A172 (cell line): ENCODE measurements at regions not wholly inside any gene's neighbourhood (a gene's known extent, or its start where the extent isn't known, plus 50 kb on each side); places are given as distances from the start of the nearest gene placed in this dataset.
A peak's percentile ranks its signal among the peaks of the same experiment; 100 is the strongest.
"Not testable (repeated sequence)": the region's sequence is repeated elsewhere in the genome, so short reads cannot be mapped to it uniquely, and the experiment has no call there.

Experiments used
- DNase-seq: peaks from one replicate; pipeline ENCODE4 v3.0.0-alpha.2; 2015; ENCODE audit warnings: low spot score

DNA sequence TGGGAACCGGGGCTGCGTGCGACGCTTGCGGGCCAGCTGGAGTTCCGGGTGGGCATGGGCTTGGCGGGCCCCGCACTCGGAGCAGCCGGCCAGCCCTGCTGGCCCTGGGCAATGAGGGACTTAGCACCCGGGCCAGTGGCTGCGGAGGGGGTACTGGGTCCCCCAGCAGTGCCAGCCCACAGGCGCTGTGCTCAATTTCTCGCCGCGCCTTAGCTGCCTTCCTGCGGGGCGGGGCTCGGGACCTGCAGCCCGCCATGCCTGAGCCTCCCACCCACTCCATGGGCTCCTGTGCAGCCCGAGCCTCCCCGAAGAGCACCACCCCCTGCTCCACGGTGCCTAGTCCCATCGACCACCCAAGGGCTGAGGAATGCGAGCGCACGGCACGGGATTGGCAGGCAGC, 63.8 kb downstream of the PLXNA1 start:
- DNase-seq: not testable (repeated sequence)

DNA sequence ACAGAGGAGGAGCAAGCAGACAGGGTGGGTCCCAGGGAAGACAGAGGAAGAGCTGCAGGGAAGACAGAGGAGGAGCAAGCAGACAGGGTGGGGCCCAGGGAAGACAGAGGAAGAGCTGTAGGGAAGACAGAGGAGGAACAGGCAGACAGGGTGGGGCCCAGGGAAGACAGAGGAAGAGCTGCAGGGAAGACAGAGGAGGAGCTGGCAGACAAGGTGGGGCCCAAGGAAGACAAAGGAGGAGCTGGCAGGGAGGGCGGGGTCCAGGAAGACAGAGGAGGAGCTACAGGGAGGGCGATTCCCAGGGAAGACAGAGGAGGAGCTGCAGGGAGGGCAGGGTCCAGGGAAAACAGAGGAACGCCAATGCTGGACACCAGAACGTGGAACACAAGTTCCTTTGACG, 66.5 kb downstream of the PLXNA1 start:
- DNase-seq: peak; percentile 51

DNA sequence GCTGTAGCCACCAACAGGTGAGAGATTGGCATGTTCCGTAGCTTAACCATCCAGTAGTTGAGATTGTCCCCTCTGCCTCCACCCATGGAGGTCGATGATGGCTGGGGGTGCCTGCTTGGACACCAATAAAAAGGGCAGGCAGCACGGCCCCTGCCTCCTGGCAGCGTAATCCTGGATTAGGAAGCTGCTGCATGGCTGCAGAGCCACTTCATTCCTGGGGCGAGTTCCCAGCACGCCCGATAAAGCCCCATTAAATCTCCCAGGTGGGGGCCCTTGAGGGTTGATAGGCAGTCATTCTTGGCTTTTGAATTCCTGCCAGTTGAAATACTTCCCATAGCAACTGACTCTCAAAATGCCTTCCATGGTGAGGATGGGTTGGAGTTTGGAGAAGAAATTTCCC, 67.8 kb downstream of the PLXNA1 start:
- DNase-seq: no peak

DNA sequence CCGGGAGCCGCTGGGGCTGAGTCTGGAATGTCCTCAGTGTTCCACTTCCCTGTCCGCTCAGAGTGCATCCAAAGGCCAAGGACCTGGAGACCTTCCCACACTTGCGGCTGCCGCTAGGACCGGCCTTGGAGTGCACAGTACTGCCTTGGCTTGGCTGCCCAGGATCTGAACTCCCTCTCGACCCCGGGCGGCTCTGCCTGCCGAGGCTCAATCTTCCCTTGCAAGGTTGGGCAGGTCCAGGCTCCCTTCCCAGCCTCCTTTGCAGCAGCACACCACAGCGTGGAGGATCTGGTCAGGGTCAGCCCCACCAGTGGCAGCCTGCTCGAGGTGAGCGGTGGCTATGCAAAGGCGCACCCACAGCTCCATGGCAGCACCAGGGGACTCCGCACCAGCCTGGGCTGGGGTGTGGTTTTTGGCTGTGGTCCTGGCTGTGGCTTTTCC, 69.2 kb downstream of the PLXNA1 start:
- no peak for DNase-seq

DNA sequence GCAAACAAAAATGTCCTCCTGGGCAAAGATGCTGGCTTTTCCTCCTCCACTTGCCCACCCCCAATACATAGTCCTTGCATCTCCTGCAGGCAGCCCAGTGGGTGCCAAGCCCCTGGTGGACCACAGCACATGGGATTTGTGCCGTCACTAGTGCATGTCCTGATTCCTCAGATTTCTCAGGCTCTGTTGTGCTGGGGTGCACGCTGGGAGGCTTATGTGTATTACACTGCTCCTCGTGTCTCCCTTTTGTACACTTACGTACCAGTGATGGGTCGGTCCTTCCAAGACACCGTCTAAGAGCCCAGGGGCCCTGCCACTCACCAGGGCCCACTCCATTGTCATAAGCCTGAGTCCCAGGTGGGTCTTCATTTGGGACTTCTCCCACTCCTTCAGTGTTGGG, 70.1 kb downstream of the PLXNA1 start:
- no peak for DNase-seq

DNA sequence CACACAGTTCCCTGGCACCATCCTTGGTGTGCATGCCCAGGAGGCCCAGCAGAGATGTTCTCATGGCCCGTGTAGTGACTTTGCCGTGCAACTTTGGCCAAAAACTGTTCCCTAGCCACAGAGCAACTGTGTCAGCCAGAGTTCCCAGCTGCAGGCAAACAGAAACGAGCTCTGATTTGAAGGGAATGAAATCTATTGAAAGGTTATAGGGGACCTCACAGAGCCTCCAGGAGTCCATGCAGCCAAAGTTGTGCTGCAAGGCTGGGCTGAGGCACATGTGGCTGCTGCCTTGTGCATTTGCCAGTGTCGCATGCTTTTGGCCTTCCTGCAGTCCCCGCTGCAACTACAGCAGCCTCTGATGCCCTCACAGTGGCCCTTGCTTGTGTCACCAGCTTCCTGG, 70.5 kb downstream of the PLXNA1 start:
- no peak for DNase-seq

DNA sequence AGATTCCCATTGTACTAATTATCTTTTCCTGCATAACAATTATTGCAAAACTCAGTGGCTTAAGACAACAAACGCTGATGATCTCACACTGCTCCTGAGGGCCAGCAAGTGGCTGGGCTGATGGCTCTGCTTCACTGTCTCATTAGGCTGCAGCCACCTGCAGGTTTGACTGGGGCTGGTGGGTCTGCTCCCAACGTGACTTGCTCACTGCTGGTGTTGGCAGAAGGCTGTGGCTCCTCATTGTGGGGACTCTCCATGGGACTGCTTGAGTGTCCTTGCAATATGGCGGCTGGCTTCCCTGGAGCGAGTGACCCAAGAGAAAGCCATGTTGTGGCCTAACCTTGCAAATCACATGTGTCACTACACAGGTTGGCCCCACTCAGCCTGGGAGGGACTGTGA, 71.1 kb downstream of the PLXNA1 start:
- no peak for DNase-seq

DNA sequence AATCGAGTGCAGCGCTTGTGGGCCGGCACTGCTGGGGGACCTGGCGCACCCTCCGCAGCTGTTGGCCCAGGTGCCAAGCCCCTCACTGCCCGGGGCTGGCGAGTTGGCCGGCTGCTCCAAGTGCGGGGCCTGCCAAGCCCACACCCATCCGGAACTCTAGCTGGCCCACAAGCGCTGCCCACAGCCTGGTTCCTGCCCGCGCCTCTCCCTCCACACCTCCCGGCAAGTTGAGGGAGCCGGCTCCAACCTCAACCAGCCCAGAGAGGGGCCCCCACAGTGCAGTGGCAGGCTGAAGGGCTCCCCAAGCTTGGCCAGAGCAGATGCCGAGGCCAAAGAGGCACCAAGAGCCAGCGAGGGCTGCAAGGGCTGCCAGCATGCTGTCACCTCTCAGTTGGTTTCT, 73.4 kb downstream of the PLXNA1 start:
- DNase-seq: no peak

DNA sequence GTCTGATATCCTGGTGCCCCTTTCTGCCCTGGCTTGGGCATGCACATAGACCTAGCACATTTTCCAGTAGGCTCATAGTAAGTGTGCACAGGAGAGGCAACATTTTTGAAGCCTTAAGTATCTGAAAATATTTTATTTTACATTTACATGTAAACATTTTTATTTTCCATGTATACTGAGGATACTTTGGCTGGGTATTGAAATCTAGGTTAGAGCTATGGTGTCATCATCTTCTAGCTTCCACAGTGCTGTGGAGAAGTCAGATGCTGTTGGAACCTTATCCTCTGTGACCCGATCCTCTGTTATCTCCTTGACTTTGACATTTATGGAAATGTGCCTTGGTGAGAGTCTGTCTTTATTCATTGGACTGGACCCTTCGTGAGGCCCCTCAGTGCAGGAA, 74.1 kb downstream of the PLXNA1 start:
- DNase-seq: no peak

DNA sequence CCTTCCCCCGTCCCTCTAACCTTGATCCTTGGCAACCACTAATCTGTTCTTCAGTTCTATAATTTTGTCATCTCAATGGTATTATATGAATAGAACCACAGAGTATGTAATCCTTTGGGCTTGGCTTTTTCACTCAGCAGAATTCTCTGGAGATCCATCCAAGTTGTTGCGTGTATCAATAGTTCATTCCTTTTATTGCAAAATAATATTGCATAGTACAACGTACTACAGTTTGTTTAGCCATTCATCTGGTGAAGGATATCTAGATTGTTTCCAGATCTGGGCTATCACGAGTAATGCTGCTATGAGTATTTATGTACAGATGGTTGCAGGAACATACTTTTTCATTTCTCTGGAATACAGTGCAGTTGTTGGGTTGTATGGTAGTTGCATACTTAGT, 76.2 kb downstream of the PLXNA1 start:
- no peak for DNase-seq

DNA sequence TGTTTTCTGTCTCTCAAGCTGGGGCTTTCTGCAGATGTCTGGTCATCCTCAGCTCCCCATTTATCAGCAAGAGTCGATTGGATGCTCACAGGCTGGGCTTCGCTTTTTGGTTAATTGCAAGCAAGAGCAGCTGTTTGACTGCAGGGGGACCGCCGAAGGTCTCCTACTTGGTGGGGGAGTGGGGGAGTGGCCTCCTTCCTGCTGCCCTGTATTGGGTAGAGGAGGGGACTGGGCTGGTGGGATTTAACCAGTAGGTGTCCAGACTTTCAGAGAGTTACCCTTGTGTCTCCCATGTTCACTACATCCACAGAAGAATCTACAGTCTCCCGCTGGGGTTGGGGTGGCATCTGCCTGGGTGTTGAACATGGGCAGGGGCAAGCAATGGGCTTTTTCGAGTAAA, 78.7 kb downstream of the PLXNA1 start:
- DNase-seq: no peak

DNA sequence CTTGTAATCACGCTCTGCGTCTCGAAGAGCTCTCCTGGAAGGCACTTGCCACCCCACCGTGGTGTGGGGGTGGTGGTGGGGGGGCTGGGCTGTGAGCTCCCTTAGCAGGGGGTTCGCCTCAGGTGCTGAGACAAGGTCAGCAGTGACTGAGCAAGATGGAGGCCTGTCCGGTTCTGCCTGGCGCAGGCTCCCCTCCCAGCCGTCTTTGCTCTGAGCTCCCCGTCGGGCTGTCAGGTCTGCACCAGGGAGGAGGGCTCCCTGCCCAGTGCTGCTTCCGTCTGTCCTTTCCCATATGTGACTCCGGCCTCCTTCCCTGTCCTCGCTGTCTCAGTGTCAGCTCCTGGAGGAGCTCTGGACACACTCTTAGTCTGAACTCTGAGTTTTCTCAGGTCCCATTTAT, 80.0 kb downstream of the PLXNA1 start:
- no peak for DNase-seq

DNA sequence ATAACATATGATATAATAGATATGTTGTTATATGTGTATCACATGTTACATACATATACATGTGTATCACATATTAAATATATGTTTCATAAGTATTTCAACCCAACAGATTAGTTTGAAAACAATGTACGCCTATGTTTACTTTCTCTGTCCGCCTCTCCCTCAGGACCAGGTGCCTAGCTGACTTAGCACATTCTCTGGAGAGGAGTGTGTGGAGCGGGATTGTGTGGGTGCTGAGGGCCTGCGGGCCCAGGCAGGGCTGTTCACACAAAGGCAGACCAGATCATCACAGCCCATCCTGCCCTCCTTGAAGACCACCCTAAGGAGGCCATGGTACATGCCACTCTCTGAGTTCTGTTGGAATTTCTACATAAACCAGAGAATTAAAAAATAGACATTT, 81.0 kb downstream of the PLXNA1 start:
- DNase-seq: no peak

DNA sequence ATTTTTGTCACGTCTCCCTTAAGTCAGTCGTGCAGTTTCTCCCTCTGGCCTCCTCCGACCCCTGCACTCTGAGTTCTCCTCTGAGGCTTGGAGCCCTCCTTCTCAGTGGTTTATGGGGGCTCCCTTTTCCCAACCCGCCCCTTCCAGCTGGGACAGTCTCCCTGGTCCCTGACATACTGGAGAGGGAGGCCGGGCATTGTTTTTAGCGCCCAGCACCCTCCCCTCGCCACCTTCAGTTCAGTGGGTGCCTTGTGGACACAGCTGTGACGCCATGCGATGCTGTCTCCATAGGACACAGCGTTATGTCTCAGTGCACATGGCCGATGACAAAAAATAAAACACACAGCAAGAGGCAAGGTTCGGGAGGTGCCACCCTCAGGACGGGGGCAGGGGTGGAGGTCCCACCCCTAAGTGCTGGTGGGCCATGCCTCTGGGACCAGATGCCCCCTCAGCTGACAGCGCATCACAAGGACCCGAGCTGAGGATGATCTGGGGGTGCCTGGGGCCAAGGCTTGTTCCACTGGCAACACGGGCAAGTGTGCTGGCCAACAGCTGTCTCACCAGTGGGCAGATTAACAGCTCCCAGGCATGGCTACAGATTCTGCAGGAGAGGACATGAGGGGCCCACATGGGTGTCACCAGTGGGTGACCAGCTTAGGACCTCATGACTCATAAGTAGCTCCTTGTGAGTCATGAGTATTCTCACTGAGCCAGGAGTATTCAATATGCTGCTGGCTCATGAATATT, 81.6 kb downstream of the PLXNA1 start:
- DNase-seq: peak; percentile 66

DNA sequence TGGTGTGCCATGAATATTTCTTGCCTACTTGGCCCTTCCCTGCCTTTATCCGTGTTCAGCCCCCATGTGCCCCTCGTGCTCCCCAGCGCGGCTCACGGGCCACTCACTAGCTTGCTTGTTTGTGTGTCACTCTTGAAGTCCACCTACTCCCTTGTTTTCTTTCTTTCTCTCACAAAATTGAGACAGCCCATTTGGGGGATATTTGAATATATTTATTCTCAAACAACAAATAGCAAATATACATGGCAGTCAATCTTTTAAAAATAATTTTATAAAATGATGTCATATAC, 82.2 kb downstream of the PLXNA1 start:
- no peak for DNase-seq

DNA sequence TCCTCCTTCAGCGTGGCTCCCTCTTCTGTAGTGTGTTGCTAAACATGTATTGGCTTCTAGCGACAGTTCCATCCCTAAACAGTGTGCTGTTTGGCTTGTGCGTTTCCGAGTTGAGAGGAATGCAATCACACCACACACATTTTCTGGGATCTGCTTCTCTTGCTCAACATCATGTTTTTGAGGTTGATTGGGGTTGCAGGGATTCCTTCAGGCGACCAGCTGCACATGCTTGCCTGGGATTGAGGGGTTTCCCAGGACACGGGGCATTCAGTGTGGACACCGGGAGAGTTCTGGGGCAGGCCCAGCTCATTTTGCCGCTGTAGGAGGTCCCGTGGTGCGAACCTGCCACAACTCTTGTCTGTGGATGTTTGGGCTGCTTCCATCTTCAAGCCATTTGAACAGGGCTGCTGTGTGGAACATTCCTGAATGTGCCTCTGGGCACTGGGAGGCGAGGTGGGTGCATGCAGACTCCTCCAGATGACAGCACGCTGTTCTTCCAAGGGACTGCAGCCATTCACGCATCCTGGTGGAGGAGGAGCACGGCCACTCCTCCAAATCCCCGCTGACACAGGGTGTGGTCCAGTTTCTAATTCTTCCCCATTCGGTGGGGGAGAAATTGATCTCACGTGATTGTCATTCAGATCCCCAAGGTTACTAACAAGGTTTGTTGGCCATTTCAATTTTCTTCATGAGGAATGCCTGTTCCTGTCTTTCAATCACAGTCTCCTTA, 82.8 kb downstream of the PLXNA1 start:
- DNase-seq: no peak

DNA sequence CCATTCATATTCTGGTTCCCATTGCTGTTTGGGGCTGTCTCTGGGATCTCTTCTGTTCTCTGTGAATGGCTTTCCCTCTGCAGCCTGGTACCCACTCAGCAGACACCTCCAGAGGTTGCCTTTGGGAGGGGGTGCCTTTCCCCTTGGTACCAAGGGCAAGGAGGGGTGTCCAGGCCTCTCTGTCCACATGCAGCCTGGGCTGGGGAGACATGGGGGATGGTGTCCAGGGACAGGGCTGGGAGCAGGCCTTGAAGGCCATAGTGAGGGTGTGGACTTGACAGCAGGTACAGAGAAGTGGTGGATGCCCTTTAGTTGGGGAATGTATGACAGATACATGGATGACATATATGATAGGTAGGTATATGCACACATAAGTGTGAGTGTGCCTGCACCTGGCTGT, 83.7 kb downstream of the PLXNA1 start:
- DNase-seq: no peak

DNA sequence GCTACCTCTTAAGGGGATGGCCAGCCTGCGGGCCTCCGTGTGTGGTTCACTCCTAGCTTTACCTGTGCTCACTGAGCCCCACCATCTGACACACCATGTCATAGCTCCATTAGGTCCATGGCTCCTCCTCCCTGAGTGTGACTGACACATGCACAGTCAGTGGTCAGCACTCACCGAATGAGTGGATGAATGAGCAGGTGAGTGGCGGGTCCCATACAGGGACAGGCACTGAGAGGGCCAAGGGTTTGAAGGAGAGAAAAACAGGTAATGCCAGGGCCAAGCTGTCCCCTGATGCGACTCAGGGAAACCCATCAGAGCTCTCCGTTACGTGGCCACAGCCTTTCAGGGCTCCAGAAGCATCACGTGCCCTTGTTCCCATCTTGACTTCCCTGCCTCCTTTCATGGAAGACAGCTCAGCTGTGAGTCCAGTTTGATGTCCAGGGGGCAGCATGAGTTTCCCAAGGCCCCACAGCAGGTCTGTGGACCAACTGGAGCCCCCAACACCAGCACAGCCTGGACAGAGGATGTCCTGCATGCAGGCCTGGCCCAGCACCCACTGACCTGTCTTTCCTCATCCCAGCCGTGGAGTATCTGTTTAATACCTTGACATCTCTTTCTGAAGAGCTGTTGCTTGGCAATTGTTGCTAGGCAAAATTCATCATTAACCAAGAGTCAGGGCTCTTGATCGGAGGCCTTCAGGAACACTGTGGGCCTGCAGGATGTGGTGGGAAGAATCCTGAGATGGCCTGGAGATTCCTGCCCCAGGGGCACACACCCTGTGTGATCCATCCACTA, 84.4 kb downstream of the PLXNA1 start:
- DNase-seq: no peak

DNA sequence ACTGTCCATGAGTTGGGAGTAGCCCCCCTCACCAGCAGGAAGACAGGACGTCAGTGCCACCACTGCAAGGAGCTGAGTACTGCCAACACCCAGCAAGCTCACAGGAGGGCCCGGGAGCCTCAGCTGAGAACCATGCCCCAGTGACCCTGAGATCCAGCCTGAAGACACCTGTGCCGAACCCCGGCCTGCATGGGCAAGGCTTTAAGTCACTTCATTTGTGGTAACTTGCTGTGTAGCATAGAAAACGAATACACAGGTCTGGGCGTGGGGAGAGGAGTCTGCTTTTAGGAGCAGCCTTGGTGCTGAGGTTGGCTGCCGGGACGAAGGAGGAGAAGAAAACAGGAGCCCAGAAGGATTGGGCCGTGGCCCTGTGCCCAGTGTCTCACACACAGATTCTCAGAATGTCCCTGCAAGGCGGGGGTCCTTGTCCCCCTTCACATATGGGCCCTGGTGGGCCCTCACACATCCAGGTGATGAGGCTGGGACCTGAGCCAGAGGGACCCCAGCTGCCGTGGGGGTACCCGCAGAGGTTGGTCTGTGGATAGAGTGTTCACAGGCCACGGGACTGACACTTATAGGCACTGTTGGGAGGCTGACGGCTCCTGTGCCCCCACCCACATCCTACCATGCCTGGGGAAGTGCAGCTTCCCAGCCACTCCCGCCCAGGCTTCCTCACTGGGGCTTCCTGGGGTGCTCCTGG, 85.3 kb downstream of the PLXNA1 start:
- DNase-seq: no peak

DNA sequence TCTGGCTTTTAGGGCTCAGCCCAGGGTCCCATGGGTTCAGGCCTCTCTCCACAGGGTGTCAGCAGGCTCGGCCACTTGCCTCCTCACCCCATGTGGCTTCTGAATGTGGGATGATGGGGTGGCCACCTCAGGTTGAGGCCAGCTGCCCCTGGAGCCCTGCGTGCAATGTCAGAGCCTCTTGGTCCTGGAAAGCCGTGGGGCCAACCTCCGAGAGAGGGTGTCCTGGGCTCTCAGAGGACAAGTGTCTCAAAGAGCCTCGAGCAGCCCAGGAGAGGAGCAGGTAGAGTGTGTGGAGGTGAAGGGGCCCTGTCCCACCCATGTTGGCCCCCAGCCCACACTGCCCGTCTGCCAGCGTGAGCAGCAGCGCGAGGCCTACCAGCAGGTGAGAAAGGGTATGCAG, 86.0 kb downstream of the PLXNA1 start:
- no peak for DNase-seq

DNA sequence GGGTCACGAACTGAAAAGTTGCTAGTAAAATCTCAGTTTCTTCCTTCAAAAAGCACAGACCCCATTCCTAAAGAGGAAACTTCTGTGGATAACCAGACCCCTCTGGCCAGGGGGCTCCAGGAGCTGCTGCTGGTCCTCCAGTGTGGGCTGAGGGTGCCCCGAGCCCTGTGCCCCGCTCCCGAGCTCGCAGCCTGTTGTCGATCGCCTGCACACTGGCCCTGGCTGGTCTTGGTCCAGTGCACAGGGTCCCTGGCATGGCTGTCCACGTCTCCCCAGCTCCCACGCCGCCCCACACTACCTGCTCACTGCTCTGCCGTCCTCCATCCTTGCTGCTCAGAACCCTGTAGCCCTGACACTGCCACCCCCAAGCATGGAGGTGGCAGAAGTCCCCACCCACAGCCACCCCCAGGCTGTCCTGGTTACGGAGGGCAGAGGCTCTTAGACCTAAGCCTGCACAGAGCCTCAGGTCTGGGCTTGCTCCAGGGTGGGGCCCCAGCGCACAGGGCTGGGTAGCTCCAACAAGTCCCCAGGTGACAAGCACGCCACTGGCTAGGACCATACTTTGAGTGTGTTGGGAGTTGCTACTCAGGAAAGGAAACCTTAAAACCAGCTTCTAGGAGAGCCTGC, 87.0 kb downstream of the PLXNA1 start:
- no peak for DNase-seq

DNA sequence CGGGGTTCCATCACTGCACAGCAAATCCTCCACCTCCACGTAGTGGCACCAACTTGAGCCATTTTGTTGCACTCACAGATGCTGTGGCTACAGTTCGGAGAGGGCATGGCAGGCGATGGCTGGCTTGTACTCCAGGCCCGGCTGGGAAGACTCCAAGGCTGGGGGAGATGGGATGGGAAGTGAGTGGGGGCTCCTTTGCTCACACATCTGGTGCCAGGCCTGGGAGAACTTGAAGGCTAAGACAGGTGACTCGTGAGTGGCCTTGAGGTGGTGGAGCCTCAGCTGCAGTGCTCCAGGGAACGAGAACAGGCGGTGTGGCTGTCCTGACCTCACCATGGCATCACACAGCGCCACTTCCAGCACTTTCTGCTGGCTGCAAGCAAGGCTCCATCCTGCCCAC, 87.9 kb downstream of the PLXNA1 start:
- no peak for DNase-seq
